K562 (cell line): ENCODE measurements at regions not wholly inside any gene's neighbourhood (a gene's known extent, or its start where the extent isn't known, plus 50 kb on each side); places are given as distances from the start of the nearest gene placed in this dataset.

Experiments
- ATAC-seq: fragments of 200-7000 bp; cut with Tn5 transposase; 3 replicates; pipeline ENCODE4 v1.9.1; 2020; ENCODE audit warnings: moderate library complexity
- BruUV-seq: library from RNA; stranded (reverse); fragments of 400-500 nt; replicated peaks from 2 replicates; lab custom pipeline; 2021; lab: Mats Ljungman, UMichigan
- CTCF ChIA-PET: fragments of 300-600 bp; formaldehyde crosslinking; extraction: SDS; loops from one replicate; lab custom pipeline; 2021; ENCODE audit warnings: low intra/inter-chr PET ratio; lab: Yijun Ruan, JAX
- POLR2A ChIA-PET: fragments of 300-600, 350-650 bp; sonication (Branson Sonifier 250); formaldehyde crosslinking; extraction: SDS; loops from one replicate; lab custom pipeline; 2021; ENCODE audit warnings: antibody characterized with exemption, inconsistent platforms; lab: Yijun Ruan, JAX
- DNase-seq, 4 experiments: peaks; one replicate each; pipeline versions ENCODE4 v3.0.0 to v3.0.0-alpha.2; 2011 to 2018; ENCODE audit warnings: low spot score in 3 of 4, mixed read lengths in 3 of 4; ENCODE audit errors: extremely low read depth in 1 of 4
- FAIRE-seq: peaks from 2 replicates; lab custom pipeline; 2011; peaks lifted over from hg19 to GRCh38; lab: Jason Lieb, UNC
- H2AFZ ChIP-seq: 2 replicates; pipeline ENCODE4 v1.6.0; 2011; ENCODE audit warnings: low read depth, low read length, control low read depth, inconsistent platforms
- H3K27ac ChIP-seq: fragments of 200-600 bp; 3 replicates; pipeline ENCODE4 v1.8.0; 2011; ENCODE audit warnings: low read depth, mild to moderate bottlenecking, control low read depth, inconsistent platforms, low read length, moderate library complexity, mixed read lengths; ENCODE audit errors: extremely low read depth
- H3K27me3 ChIP-seq, 2 experiments: fragments of 300-600 bp in 1 of 2; 2 replicates in 1 of 2; 3 replicates in 1 of 2; pipeline versions ENCODE4 v1.6.0 to v1.8.0; 2011; ENCODE audit warnings: inconsistent platforms in 2 of 2, low read length in 2 of 2, mild to moderate bottlenecking in 1 of 2, mixed read lengths in 1 of 2, moderate library complexity in 1 of 2; ENCODE audit not compliant: control insufficient read depth in 2 of 2, insufficient read depth in 2 of 2
- H3K36me3 ChIP-seq: fragments of 300-600 bp; 3 replicates; pipeline ENCODE4 v1.8.0; 2011; ENCODE audit warnings: mild to moderate bottlenecking, low read length, inconsistent platforms; ENCODE audit not compliant: control insufficient read depth, insufficient read depth
- H3K4me1 ChIP-seq, 2 experiments: fragments of 200-600 bp in 1 of 2; replicated peaks in 1 of 2; 2 replicates in 1 of 2; 3 replicates in 1 of 2; pipeline versions ENCODE4 v1.5.1 to v1.8.0; 2011; ENCODE audit warnings: inconsistent platforms in 2 of 2, low read length in 2 of 2, mild to moderate bottlenecking in 1 of 2, mixed read lengths in 1 of 2, moderate library complexity in 1 of 2; ENCODE audit not compliant: control insufficient read depth in 2 of 2, insufficient read depth in 2 of 2
- H3K4me2 ChIP-seq: 2 replicates; pipeline ENCODE4 v1.6.1; 2011; ENCODE audit warnings: low read length, control low read depth, inconsistent platforms, mixed read lengths; ENCODE audit not compliant: insufficient read depth
- H3K4me3 ChIP-seq: fragments of 200-600 bp; sonication (generic), shearing (Covaris generic); 2 replicates; pipeline ENCODE4 v1.5.1; 2016; ENCODE audit warnings: control low read depth, inconsistent platforms
- H3K79me2 ChIP-seq: fragments of 200-600 bp; 3 replicates; pipeline ENCODE4 v1.8.0; 2011; ENCODE audit warnings: low read length, inconsistent platforms; ENCODE audit not compliant: control insufficient read depth, insufficient read depth
- H3K9ac ChIP-seq, 2 experiments: 2 replicates each; pipeline versions ENCODE4 v1.6.0 to v1.6.1; 2011; ENCODE audit warnings: low read depth in 2 of 2, low read length in 2 of 2, control low read depth in 1 of 2, inconsistent platforms in 1 of 2, mild to moderate bottlenecking in 1 of 2, mixed read lengths in 1 of 2; ENCODE audit not compliant: insufficient read depth in 1 of 2
- H3K9me1 ChIP-seq: one replicate; pipeline ENCODE4 v1.6.0; 2011; ENCODE audit warnings: inconsistent platforms, mild to moderate bottlenecking, low read length, moderate library complexity; ENCODE audit not compliant: control insufficient read depth, insufficient read depth
- H3K9me3 ChIP-seq: replicated peaks from 2 replicates; pipeline ENCODE4 v1.5.1; 2011; ENCODE audit warnings: low read depth, low read length, inconsistent platforms; ENCODE audit not compliant: control insufficient read depth, insufficient read depth
- H4K20me1 ChIP-seq: replicated peaks from 2 replicates; pipeline ENCODE4 v1.6.1; 2011; ENCODE audit warnings: low read length, inconsistent platforms, mixed read lengths; ENCODE audit not compliant: control insufficient read depth, insufficient read depth
- CBX8 ChIP-seq: fragments of 200-600 bp; sonication (generic); IDR thresholded peaks from 2 replicates; pipeline ENCODE4 v1.6.1; 2012; ENCODE audit warnings: borderline replicate concordance, mixed run types, low read depth, mild to moderate bottlenecking, moderate library complexity, mixed read lengths, low read length, control low read depth, inconsistent platforms; ENCODE audit not compliant: poor library complexity, severe bottlenecking; ENCODE audit errors: extremely low read depth
- ETV1 ChIP-seq: fragments of 450-650 bp; conservative IDR thresholded peaks from 2 replicates; pipeline ENCODE4 v1.6.1; 2016; ENCODE audit warnings: missing genetic modification characterization, control low read depth, low read depth, missing compliant biosample characterization
- GTF2B ChIP-seq: IDR thresholded peaks from 2 replicates; pipeline ENCODE4 v1.6.1; 2011; ENCODE audit not compliant: insufficient read length; ENCODE audit errors: extremely low read depth
- HMBOX1 ChIP-seq: sonication (generic); IDR thresholded peaks from 2 replicates; pipeline ENCODE4 v1.6.1; 2016
- MBD2 ChIP-seq: sonication (generic); IDR thresholded peaks from 2 replicates; pipeline ENCODE4 v1.6.1; 2016; ENCODE audit warnings: low read depth, borderline replicate concordance
- NCOR1 ChIP-seq: fragments of 450-650 bp; IDR thresholded peaks from 2 replicates; pipeline ENCODE4 v1.6.1; 2016; ENCODE audit warnings: mild to moderate bottlenecking, moderate library complexity
- NFYB ChIP-seq: IDR thresholded peaks from 2 replicates; pipeline ENCODE4 v1.6.1; 2011; ENCODE audit warnings: mild to moderate bottlenecking, moderate library complexity; ENCODE audit not compliant: insufficient read length; ENCODE audit errors: extremely low read depth
- RNF2 ChIP-seq: sonication (generic); IDR thresholded peaks from 2 replicates; pipeline ENCODE4 v1.6.1; 2016
- SREBF1 ChIP-seq: fragments of 150-350 bp; IDR thresholded peaks from 2 replicates; pipeline ENCODE4 v1.6.1; 2014; ENCODE audit warnings: antibody characterized with exemption, low read depth, low read length, borderline replicate concordance
- TFAP4 ChIP-seq: sonication (generic); formaldehyde crosslinking; IDR thresholded peaks from 2 replicates; pipeline ENCODE4 v1.8.0; 2022; ENCODE audit warnings: missing genetic modification reagents, mild to moderate bottlenecking, moderate library complexity, borderline replicate concordance
- U2AF1 ChIP-seq: fragments of 200-400 bp; formaldehyde crosslinking; optimal IDR thresholded peaks from 2 replicates; pipeline ENCODE3; 2017; ENCODE audit warnings: mild to moderate bottlenecking, low read depth, low read length, moderate library complexity
- ZFPM2 ChIP-seq: fragments of 250-450 bp; sonication (Bioruptor Pico); IDR thresholded peaks from 2 replicates; pipeline ENCODE4 v1.5.1; 2022; ENCODE audit warnings: mild to moderate bottlenecking
- ZNF507 ChIP-seq: conservative IDR thresholded peaks from 2 replicates; pipeline ENCODE4 v1.6.1; 2017; ENCODE audit warnings: missing genetic modification characterization, missing compliant biosample characterization
- ZNF592 ChIP-seq: fragments of 450-650 bp; IDR thresholded peaks from 2 replicates; pipeline ENCODE4 v1.6.1; 2017; ENCODE audit warnings: antibody characterized with exemption, mild to moderate bottlenecking
- WGBS: fragments of 100-300 bp; shearing (Covaris generic); methylation state at CpG from one replicate; pipeline ENCODE4 v1.1.6; 2016; ENCODE audit warnings: low coverage, mixed read lengths; ENCODE audit not compliant: insufficient coverage; ENCODE audit errors: missing lambda C conversion rate; 5-methylcytosine and 5-hydroxymethylcytosine counted together
- in situ Hi-C: fragments of 300-500 bp; cut with MboI; formaldehyde crosslinking; loops from 4 replicates; pipeline ENCODE4 v1.15.0; 2018; ENCODE audit warnings: inconsistent platforms, mixed read lengths
- intact Hi-C: fragments of 100-400 bp; cut with micrococcal nuclease; formaldehyde crosslinking; loops from 2 replicates; pipeline ENCODE4 v1.14.2; 2022

GRCh38 chr12:74292351-74293194 is 245.1 kb upstream of the ATXN7L3B start:
- BruUV-seq = TSS peak; percentile 82
- DNase-seq (peak; percentile 57 to 95 (median 72)), ATAC-seq (peak; percentile 93), FAIRE-seq (peak; percentile 89)
- Histone ChIP-seq H3K9me1 (no peaks in the 10 kb centered on the region), H2AFZ (peak overlapping the region; percentile 96), H4K20me1 (no peaks in the 10 kb centered on the region), H3K79me2 (peaks cover 49% of the 10 kb centered on the region), H3K4me2 (peak overlapping the region; percentile 81), H3K9ac (peak overlapping the region; percentile 86 to 96), H3K27me3 (no peaks in the 10 kb centered on the region), H3K4me3 (peak overlapping the region; percentile 75), H3K9me3 (no peaks in the 10 kb centered on the region), H3K36me3 (peaks cover 11% of the 10 kb centered on the region; the same call in 1 of the 3 replicates), H3K27ac (peak overlapping the region; percentile 95), H3K4me1 (peaks cover 6 to 23% of the 10 kb centered on the region in 2 experiments; a peak in 4 of 5 replicates)
- ChIA-PET CTCF (interaction anchor here (0.5 kb wide), 1 partner anchor 247 kb away, joined by 3 read pairs; no protein-coding TSS in a partner anchor), POLR2A (interaction anchor here (1.1 to 2.4 kb wide), 5 partner anchors 9 to 122 kb away, joined by 3 to 8 read pairs (median 5); no protein-coding TSS in a partner anchor)
- WGBS = under 1% methylated on average over 29 of the region's 30 CpGs
- intact Hi-C loops = loop anchor here (2.0 to 5.0 kb wide), 2 partner anchors 122 to 250 kb away; no protein-coding TSS in a partner anchor
- in situ Hi-C loops = no loop called here
- peak; percentile 35; the same call in 1 of the 2 replicates for TF ChIP-seq MBD2
- peak; percentile 90 for TF ChIP-seq TFAP4 (CRISPR knock-in tag)
- peak; percentile 38; the same call in 1 of the 2 replicates for TF ChIP-seq NCOR1
- TF ChIP-seq ZNF507 (tag) = no peak
- no peak for TF ChIP-seq HMBOX1
- TF ChIP-seq CBX8 = no peak
- TF ChIP-seq RNF2 = peak; percentile 51; the same call in 1 of the 2 replicates
- no peak for TF ChIP-seq U2AF1
- TF ChIP-seq SREBF1 = no peak
- no peak for TF ChIP-seq NFYB
- peak; percentile 37 for TF ChIP-seq ETV1
- TF ChIP-seq GTF2B = peak; percentile 47
- peak; percentile 81 for TF ChIP-seq ZNF592
- TF ChIP-seq ZFPM2 (CRISPR knock-in tag) = no peak
